BE2C (cell line): ENCODE measurements at regions not wholly inside any gene's neighbourhood (a gene's known extent, or its start where the extent isn't known, plus 50 kb on each side); places are given as distances from the start of the nearest gene placed in this dataset.
"Not testable (repeated sequence)": the region's sequence is repeated elsewhere in the genome, so short reads cannot be mapped to it uniquely, and the experiment has no call there.

Experiments
- DNase-seq: peaks from one replicate; pipeline ENCODE4 v3.0.0-alpha.2; 2020
- H3K27me3 ChIP-seq: fragments of 250-450 bp; sonication (Bioruptor Pico); 2 replicates; pipeline ENCODE4 v1.5.1; 2020; ENCODE audit warnings: mild to moderate bottlenecking
- H3K36me3 ChIP-seq: fragments of 250-450 bp; sonication (Bioruptor Pico); 2 replicates; pipeline ENCODE4 v1.5.1; 2020; ENCODE audit warnings: mild to moderate bottlenecking
- H3K4me1 ChIP-seq: fragments of 250-450 bp; sonication (Bioruptor Pico); 2 replicates; pipeline ENCODE4 v1.5.1; 2020
- H3K4me3 ChIP-seq: 2 replicates; pipeline ENCODE4 v1.5.1; 2011; ENCODE audit warnings: low read depth, low read length
- H3K9me3 ChIP-seq: fragments of 250-450 bp; sonication (Bioruptor Pico); 2 replicates; pipeline ENCODE4 v1.5.1; 2020
- CTCF ChIP-seq: IDR thresholded peaks from 2 replicates; pipeline ENCODE4 v1.5.1; 2012; ENCODE audit warnings: mild to moderate bottlenecking, low read depth, low read length

DNA sequence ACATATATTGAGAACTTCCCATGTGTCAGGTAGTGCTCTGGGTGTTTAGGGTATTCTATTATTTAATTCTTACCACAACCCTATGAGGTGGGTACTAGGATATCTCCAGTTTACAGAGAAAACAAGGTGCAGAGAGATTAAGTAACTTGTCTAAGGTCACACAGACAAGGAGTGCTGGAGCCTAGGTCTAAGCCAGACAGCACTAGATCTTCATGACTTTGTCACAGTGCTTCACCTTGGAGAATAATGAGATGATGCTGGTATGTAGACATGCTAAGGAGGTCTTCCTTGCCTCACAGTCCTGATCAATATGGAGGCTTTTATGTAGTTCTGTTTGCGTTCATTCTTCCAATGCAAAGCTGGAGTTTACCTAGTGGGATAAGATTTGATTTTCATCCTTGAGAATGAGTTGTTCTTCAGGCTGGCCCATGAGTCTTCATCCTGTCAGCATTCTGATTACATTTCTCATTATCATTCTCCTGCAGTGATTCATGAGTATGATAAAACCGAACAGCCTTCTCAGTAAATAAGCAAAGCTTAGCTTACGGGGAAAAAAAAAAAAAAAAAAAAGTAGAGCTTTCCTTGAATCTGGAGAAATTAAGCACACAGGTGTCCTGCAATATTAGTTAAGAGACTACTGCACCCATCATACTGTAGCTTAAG, 176.3 kb downstream of the C9orf152 start:
- Histone ChIP-seq H3K4me3 (no peak overlapping the region), H3K4me1 (no peaks in the 10 kb centered on the region), H3K36me3 (no peaks in the 10 kb centered on the region), H3K27me3 (no peaks in the 10 kb centered on the region), H3K9me3 (no peaks in the 10 kb centered on the region)
- no peak for TF ChIP-seq CTCF
- no peak for DNase-seq

GRCh38 chr9:110032532-110032931, 175.4 kb downstream of the C9orf152 start:
- not testable (repeated sequence) for H3K9me3 ChIP-seq, H3K36me3 ChIP-seq, H3K27me3 ChIP-seq, H3K4me3 ChIP-seq, H3K4me1 ChIP-seq, DNase-seq

DNA sequence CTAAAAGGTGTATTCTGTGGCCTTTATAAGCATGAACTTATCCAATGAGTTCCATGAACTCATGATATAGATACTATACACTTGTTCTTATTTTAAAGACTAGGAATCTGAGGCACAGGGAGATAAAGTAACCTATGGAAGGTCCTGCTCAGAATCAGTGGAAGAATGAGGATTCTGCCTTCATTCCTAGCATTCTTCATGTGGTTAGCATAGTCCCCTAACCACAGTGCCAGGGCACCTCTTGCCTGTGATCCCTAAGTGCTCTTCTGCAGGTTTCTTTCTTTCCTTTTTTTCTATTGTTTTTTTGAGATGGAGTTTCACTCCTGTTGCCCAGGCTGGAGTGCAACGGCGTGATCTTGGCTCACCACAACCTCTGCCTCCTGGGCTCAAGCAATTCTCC, 174.1 kb downstream of the C9orf152 start:
- no peaks in the 10 kb centered on the region for H3K36me3 ChIP-seq
- H3K4me1 ChIP-seq = no peaks in the 10 kb centered on the region
- no peaks in the 10 kb centered on the region for H3K9me3 ChIP-seq
- no peaks in the 10 kb centered on the region for H3K27me3 ChIP-seq
- H3K4me3 ChIP-seq = no peak overlapping the region
- no peak for TF ChIP-seq CTCF
- no peak for DNase-seq

DNA sequence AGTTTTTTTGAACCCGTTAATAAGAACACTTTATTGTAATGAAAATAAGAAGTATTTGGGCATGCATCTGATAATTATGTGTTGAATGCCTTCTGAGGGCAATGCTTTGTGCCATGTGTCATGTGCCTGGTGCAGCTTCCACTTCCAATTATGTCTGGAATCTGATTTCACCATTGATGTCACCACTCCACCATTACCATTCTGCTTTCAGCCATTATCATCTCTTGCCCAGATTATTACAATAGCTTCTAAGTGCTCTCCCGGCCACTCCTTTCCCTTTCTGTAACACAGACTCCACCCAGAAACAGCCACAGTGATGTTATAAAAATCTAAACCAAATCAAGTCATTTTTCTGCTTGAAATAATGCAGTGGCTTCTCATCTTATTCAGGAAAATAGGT, 171.7 kb downstream of the C9orf152 start:
- H3K4me1 ChIP-seq = no peaks in the 10 kb centered on the region

GRCh38 chr9:110040788-110041187, 167.2 kb downstream of the C9orf152 start:
- no peak overlapping the region for H3K4me3 ChIP-seq
- no peak for TF ChIP-seq CTCF
- no peak for DNase-seq
- H3K9me3 ChIP-seq = no peaks in the 10 kb centered on the region
- no peaks in the 10 kb centered on the region for H3K4me1 ChIP-seq
- no peaks in the 10 kb centered on the region for H3K27me3 ChIP-seq
- no peaks in the 10 kb centered on the region for H3K36me3 ChIP-seq

More for the DNA sequence above, 171.7 kb downstream of the C9orf152 start:
- DNase-seq = no peak
- H3K9me3 ChIP-seq = no peaks in the 10 kb centered on the region
- H3K4me3 ChIP-seq = no peak overlapping the region
- no peaks in the 10 kb centered on the region for H3K27me3 ChIP-seq
- H3K36me3 ChIP-seq = no peaks in the 10 kb centered on the region
- no peak for TF ChIP-seq CTCF

GRCh38 chr9:110041452-110041851, 166.5 kb downstream of the C9orf152 start:
- Histone ChIP-seq H3K4me1 (no peaks in the 10 kb centered on the region), H3K4me3 (no peak overlapping the region), H3K36me3 (no peaks in the 10 kb centered on the region), H3K9me3 (no peaks in the 10 kb centered on the region), H3K27me3 (no peaks in the 10 kb centered on the region)
- DNase-seq = no peak
- TF ChIP-seq CTCF = no peak
